GOT3 (cell line): ENCODE measurements at regions not wholly inside any gene's neighbourhood (a gene's known extent, or its start where the extent isn't known, plus 50 kb on each side); places are given as distances from the start of the nearest gene placed in this dataset.

ENCODE experiments used
- DNase-seq: peaks from one replicate; lab custom pipeline; 2025; ENCODE audit warnings: mixed read lengths; lab: John Stamatoyannopoulos, UW

- no peak for DNase-seq
These were observed 951.6 kb upstream of the TENM3 start for GRCh38 chr4:181291615-181292014.

GRCh38 chr4:181293014-181293413, 950.2 kb upstream of the TENM3 start:
- DNase-seq, result no peak

GRCh38 chr4:181293541-181293940, 949.7 kb upstream of the TENM3 start:
- no peak for DNase-seq

GRCh38 chr4:181294421-181294820, 948.8 kb upstream of the TENM3 start:
- DNase-seq, result no peak

GRCh38 chr4:181301735-181302710, 941.2 kb upstream of the TENM3 start:
- no peak for DNase-seq

GRCh38 chr4:181307824-181308223, 935.4 kb upstream of the TENM3 start:
- DNase-seq, result no peak

- no peak for DNase-seq
These were observed 934.5 kb upstream of the TENM3 start for GRCh38 chr4:181308476-181309312.

GRCh38 chr4:181312066-181312465, 931.1 kb upstream of the TENM3 start:
- DNase-seq, result no peak

GRCh38 chr4:181319629-181320028, 923.6 kb upstream of the TENM3 start:
- DNase-seq, result no peak

GRCh38 chr4:181323061-181323460, 920.1 kb upstream of the TENM3 start:
- DNase-seq, result no peak

GRCh38 chr4:181330654-181331201, 912.5 kb upstream of the TENM3 start:
- DNase-seq, result no peak

- DNase-seq, result no peak
These were observed 912.0 kb upstream of the TENM3 start for GRCh38 chr4:181331214-181331613.

- no peak for DNase-seq
These were observed 897.3 kb upstream of the TENM3 start for GRCh38 chr4:181345931-181346330.

- no peak for DNase-seq
These were observed 892.4 kb upstream of the TENM3 start for GRCh38 chr4:181350615-181351415.

GRCh38 chr4:181364504-181364903, 878.7 kb upstream of the TENM3 start:
- no peak for DNase-seq

GRCh38 chr4:181365671-181366070, 877.5 kb upstream of the TENM3 start:
- no peak for DNase-seq

- DNase-seq, result no peak
These were observed 871.2 kb upstream of the TENM3 start for GRCh38 chr4:181372014-181372413.

GRCh38 chr4:181376058-181376457, 867.1 kb upstream of the TENM3 start:
- no peak for DNase-seq

GRCh38 chr4:181388061-181388460, 855.1 kb upstream of the TENM3 start:
- no peak for DNase-seq

GRCh38 chr4:181416966-181417365, 826.2 kb upstream of the TENM3 start:
- no peak for DNase-seq

- no peak for DNase-seq
These were observed 824.7 kb upstream of the TENM3 start for GRCh38 chr4:181418496-181418895.

- no peak for DNase-seq
These were observed 822.3 kb upstream of the TENM3 start for GRCh38 chr4:181420950-181421349.
